NCI-H2081 (cell line): ENCODE measurements at regions not wholly inside any gene's neighbourhood (a gene's known extent, or its start where the extent isn't known, plus 50 kb on each side); places are given as distances from the start of the nearest gene placed in this dataset.

Source experiments
- DNase-seq, 2 experiments: peaks; one replicate each; lab custom pipeline; 2025; lab: John Stamatoyannopoulos, UW

DNA sequence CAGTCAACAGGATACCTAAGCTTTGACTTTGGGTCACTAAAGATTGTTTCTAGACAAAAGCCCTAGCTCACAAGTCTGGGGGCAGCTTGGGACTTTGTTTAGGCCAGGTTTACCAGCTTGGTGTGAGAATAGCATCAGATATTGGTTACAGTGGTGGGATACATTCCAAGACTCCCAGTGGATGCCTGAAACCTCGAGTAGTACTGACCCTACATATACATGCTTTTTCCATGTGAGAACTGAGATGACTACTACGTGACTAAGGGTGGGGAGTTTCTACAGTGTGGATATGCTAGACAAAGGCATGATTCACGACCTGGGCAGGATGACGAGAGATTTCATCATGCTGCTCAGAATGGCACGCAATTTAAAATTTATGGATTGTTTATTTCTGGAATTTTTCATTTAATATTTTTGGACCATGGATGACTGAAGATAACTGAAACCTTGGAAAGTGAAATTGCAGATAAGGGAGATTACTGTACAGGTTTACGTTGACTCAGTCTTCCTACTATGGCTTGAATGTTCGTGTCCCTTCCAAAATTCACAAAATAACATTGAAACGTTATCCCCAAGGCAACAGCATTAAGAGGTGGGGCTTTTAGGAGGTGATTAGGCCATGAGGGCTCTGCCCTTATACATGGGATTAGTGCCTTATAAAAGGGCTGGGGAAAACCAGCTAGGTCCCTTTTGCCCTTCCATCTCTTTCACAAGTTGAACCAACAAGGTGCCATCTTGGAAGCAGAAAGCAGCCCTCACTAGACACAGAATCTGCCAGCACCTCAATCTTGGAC is 50.2 kb upstream of the CTAGE1 start:
- no peak for DNase-seq

- no peak for DNase-seq
Measured at GRCh38 chr18:22468554-22468891, 50.8 kb upstream of the CTAGE1 start.

DNA sequence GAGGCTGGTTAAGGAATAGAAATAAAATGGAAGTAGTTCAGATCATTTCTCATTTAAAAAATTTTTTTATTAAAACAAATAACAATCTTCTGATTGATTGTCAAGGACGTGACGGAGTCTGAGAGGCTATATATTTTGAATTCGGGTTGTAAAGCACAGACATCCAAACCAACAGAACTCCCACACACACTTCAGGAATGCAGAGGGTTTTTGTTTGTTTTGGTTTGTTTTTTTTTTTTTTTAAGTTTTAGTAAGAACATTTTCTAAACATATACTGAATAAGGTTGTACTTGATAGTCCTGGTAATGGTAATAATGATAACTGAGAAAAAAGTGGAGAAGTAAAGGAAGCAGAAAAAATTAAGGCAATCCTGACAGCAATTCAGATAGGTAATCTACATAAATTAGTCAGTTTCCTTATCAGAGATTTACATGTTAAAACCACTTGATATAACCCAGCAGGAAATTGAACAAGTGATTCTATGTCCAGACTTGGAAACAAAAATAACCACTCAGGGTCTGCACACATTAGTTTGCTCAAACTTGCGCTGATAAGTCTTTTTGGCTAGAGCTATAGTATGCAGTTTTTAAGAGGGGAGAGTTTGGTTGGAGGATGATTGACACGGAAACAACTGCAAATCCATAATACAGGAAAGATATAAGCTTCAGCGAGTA is 51.5 kb upstream of the CTAGE1 start:
- no peak for DNase-seq

DNA sequence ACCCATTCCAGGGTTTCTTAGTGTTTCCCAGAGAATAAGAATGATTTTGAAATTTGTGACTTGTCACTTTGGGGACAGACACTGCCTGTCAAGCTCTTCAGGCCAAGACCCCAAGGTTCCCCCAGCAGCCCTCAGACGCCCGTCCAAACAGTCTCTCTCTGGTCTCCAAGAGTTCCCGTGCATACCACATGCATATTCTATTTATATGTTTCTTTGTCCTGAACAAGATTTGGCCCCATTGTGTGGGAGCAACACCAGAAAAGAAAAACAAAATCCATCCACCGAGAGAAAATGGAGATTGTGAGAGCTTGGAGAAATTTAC is 52.2 kb upstream of the CTAGE1 start:
- no peak for DNase-seq

- DNase-seq: no peak
Measured at GRCh38 chr18:22470248-22471235, 52.8 kb upstream of the CTAGE1 start.

DNA sequence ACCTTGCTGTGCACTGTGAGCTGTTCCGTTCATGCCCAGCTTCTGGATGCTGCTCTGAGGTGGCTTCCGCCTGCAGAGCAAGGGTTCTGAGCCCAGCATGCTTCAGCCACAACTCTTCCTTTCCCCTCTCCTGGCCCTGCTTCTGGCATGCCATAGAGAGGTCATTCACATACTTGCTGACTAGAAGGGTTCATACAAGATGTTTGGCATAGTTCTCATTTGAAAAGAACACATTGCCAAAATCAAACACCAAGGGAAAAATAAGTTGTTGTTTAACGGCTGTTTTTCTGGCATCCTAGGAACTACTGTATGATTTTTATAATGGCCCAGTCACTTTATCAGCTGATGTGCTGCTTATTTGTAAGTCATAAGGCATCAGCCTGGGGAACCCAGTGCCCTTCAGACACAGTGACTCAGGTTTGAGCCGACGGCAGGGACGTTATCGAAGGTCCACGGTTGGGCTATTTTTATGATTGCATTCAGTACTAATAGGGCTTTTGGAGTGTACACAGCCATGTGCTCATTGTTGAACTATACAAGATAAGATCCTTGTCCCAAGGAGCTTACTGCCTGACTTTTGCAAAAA is 53.9 kb upstream of the CTAGE1 start:
- no peak for DNase-seq

DNA sequence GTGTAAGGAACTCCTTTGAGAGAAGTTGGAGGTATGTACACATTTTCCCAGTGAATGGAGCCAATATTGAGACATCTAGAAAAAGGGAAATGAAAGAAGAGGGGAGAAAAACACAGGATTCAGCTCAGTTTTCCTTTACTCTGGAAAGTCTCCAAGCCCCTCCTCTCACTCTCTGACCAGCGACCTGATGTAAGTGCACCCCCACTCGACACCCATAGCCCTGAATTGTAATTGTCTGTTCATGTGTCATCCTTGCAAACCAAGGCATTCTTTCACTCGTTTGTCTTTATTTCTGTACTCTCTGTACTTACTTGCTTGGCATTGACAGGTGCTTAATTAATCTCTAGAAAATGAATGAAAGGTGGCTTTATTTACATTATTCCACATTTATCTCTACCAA is 55.7 kb upstream of the CTAGE1 start:
- DNase-seq: no peak

DNA sequence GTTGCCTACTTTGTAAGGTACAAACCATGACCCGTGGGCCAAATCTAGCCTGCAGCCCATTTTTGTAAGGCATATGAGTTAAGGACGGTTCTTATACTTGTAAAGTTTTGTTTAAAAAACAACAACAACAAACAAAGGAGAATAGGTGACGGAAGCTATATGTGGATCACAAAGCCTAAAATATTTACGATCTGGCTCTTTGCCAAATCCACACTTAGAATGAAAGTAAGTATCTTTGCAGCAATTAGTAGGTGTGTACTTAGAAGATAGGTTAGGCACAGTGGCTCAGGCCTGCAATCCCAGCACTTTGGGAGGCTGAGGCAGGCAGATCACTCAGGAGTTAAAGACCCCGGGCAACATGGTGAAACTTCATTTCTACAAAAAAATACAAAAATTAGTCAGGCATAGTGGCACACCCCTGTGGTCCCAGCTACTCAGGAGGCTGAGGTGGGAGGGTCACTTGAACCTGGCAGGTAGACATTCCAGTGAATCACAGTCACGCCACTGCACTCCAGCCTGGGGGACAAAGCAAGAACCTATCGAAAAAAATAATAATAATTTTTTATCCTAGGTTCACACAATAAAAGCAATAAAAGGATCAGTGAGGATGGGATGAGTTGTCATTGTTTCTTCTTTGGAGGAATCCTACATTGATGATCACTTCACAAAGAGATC is 57.8 kb upstream of the CTAGE1 start:
- DNase-seq: no peak

DNA sequence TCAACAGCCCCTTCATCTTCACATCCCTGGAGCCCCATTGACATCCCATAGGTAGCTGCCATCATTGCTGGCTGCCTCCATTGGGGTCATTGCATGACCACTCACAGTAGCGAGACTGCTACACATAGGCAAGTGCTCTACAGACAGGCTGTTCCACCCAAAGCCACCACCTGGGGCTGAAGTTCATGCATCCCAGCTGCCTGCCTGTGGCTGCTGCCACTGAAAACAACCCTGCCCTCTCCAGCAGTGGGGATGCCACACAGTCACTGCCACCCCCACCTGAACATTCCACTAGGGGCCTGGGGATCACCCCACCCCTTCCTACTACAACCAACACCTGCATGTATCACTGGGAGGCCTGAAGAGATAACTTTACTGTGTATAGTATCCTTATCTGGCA is 59.5 kb upstream of the CTAGE1 start:
- DNase-seq: no peak

GRCh38 chr18:22482948-22483347 is 65.2 kb upstream of the CTAGE1 start:
- no peak for DNase-seq

DNA sequence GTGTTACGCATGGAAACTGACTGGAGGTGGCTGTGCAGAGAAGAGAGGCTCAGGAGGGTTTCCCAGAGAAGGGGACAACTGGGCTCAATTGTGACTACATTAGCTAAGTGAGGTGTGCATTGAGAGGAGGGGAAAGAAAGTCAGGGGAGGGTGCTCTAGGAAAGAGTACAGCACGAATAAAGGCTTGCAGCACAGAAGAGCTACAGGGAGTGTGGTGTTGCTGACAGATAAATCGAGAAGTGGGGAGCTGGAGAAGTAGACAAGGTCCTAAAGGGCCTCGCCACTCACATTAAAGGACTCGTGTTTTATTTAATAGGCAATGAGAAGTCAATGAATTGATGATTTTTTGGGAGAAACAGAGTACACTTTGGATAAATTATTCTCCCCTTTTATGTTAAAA is 65.7 kb upstream of the CTAGE1 start:
- no peak for DNase-seq

DNA sequence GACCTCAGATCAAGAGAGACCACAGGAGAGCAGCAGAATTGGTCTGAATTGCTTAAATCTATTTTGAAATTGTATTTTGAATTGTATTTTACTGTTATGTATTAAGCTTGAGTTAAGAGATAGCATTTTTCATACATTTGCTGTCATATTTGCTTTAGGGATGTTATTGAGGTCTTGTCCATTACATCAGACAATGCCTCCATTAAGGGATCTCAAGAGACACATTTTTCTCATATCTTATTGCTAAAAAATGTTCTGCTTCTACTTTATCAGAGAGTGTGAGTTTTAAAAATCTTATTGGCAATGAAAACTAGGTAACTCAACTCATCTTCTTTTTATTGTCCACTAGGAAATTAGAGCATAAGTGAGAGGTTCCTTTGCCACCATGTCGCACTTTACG is 66.8 kb upstream of the CTAGE1 start:
- no peak for DNase-seq

- DNase-seq: no peak
Measured at GRCh38 chr18:22485808-22486244, 68.1 kb upstream of the CTAGE1 start.

- no peak for DNase-seq
Measured at GRCh38 chr18:22486667-22487066, 69.0 kb upstream of the CTAGE1 start.

DNA sequence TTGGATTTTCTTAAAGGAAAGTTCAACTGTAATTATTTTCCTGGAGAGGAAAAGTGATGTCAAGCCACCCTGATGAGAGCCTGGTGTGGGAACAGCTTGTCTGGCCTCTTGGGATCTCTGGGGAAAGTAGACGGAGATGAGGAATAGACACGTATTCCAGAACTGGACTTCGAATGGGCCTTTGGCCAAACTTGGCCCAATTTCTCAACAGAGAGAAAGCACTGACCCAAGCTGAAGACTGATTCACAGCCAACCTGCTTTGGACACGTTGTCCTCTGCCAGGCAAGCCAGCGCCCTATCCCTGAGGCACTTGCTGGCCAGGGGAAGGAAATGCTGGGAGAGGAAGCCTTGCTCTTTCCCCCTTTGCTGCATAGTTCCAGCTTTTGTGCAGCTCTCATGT is 70.8 kb upstream of the CTAGE1 start:
- DNase-seq: no peak

DNA sequence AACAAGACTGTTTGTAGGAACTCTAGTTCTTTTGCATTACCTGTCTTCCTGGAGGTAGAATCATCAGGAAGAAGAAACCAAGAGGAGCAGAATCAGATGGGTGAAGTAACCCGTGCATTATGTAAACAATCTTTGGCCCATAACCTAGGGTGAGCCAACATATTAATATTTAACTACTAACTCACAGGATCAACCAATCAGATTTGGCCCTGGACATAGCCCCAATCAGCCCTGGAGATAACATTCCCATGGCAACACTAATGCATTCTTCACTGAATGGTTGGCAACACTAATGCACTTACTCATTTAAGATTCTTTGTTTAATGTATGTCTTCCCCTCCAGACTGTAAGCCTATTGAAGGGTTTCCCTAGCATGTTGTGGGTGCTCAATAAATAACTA is 72.0 kb upstream of the CTAGE1 start:
- DNase-seq: no peak

GRCh38 chr18:22490429-22490846 is 72.7 kb upstream of the CTAGE1 start:
- DNase-seq: no peak

- DNase-seq: no peak
Measured at GRCh38 chr18:22493255-22493654, 75.5 kb upstream of the CTAGE1 start.

DNA sequence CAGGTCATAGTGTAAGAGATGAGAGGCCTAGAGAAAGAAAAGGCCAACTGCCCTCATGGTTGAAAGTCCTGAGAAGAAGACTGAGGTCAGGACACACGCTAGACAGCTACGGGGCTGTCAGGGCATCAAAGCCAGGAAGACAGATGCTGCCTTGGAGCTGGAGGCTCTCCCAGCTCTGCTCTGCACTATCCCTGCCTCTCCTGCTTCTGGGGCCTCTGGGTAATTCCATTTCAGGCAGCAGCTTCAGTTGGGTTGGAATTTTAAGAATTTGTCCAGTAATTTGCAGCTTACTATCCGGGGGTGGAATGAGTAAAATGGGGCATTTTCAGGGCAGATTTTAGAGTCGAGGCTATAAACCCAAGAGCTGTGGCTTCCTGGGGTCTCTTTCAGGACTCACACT is 76.2 kb upstream of the CTAGE1 start:
- DNase-seq: no peak

GRCh38 chr18:22494771-22495170 is 77.1 kb upstream of the CTAGE1 start:
- no peak for DNase-seq

DNA sequence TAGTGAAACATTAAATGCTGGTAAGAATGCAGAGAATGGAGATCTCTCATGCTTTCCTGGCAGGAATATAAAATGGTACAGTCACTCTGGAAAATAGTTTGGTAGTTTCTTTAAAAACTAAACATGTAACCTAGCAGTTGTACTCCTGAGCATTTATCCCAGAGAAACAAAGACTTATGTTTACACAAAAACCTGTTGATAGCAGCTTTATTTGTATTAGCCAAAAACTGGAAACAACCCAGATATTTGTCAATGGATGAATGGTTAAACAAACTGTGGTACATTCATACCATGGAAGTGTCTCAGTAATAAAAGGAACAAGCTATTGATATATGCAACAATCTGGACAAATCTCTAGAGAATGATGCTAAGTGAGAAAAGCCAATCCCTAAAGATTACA is 81.7 kb upstream of the CTAGE1 start:
- DNase-seq: no peak

DNA sequence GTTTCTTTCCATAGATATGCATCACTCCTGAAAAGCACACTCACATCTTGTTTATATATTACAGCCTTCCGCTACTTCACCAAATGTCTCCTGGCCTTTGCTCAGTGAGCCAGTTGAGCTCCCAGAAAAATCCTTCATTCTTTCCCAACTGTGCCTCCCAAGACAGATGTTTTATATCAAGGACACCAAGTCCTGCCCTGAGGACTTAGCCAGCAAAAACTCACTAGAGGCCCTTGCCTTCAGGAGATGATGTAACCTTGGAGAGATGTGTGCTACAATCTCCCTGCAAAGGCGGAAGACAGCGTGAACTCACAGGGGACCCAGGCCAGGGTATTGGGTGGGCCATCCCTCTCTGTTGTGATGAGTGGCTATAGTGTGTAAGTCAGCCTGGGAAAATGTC is 86.1 kb upstream of the CTAGE1 start:
- no peak for DNase-seq
